Motor neuron (in vitro differentiated cells): ENCODE measurements at regions not wholly inside any gene's neighbourhood (a gene's known extent, or its start where the extent isn't known, plus 50 kb on each side); places are given as distances from the start of the nearest gene placed in this dataset.
"Not testable (repeated sequence)": the region's sequence is repeated elsewhere in the genome, so short reads cannot be mapped to it uniquely, and the experiment has no call there.

ENCODE experiments used
- ATAC-seq, 8 experiments: fragments of 200-7000 bp; cut with Tn5 transposase; replicated peaks in 6 of 8; 2 replicates each; pipeline ENCODE4 v1.8.0; 2021; ENCODE audit warnings: mild to moderate bottlenecking in 8 of 8, moderate library complexity in 8 of 8
- H3K27ac ChIP-seq, 2 donors: fragments of 250-450 bp; sonication (Bioruptor Pico); 2 replicates each; pipeline ENCODE4 v1.9.0; 2021; ENCODE audit warnings: antibody characterized with exemption in 2 of 2, mild to moderate bottlenecking in 2 of 2, moderate library complexity in 1 of 2
- H3K4me1 ChIP-seq, 2 donors: fragments of 250-450 bp; sonication (Bioruptor Pico); replicated peaks in 1 of 2; 2 replicates each; pipeline ENCODE4 v1.6.1; 2021; ENCODE audit warnings: antibody characterized with exemption in 2 of 2, mild to moderate bottlenecking in 2 of 2, moderate library complexity in 1 of 2
- H3K4me3 ChIP-seq, 5 donors: fragments of 250-450 bp; sonication (Bioruptor Pico); 2 replicates each; pipeline ENCODE4 v1.9.0; 2021; ENCODE audit warnings: antibody characterized with exemption in 5 of 5, mild to moderate bottlenecking in 5 of 5, moderate library complexity in 4 of 5
- WGBS, 10 experiments: fragments of 450-650 bp; shearing (Covaris generic); methylation state at CpG; one replicate each; pipeline ENCODE4 v1.0.0; 2022; 5-methylcytosine and 5-hydroxymethylcytosine counted together
- in situ Hi-C, 9 experiments: fragments of 400-800 bp; cut with MboI; loops; one replicate each; pipeline ENCODE4 v1.15.0; 2021; ENCODE audit warnings: low sequenced_read_pairs in 9 of 9, low pct_unique_long_range_greater_than_20kb in 2 of 9; ENCODE audit not compliant: unreplicated experiment in 9 of 9

DNA sequence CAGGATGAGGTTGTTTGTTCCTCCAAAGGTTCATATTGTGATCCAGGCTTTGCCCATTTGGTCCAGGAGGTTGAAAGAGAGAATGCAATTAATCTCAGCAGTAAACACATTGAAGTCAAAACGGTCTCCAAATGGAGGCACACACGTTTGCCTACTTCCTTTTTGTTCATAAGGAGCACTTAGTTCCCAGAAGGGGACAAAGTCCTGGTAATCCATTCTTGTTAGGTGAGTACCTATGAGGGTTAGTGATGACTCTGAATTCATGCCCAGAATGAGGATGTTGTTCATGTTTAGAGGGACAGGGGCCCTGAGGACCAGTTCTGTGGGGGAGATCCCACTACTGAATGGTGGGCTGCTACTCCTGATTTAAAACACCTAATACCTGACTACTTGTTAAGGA lies 177.7 kb downstream of the ALDH1A2 start:
- in situ Hi-C loops = no loop called here
- Histone ChIP-seq H3K4me3 (no peak overlapping the region), H3K27ac (no peak overlapping the region), H3K4me1 (no peaks in the 10 kb centered on the region)
- 0 to 90% (median 52%) methylated on average over 1 to 2 of the region's 2 CpGs; no CpG with 5 or more reads in 4 of the 10 experiments for WGBS, 10 experiments
- ATAC-seq = no peak

- no peak overlapping the region for H3K27ac ChIP-seq
- ATAC-seq = no peak
- in situ Hi-C loops = no loop called here
- 71 to 100% (median 91%) methylated on average over 1 of the region's 1 CpG; no CpG with 5 or more reads in 6 of the 10 experiments for whole genome bisulfite sequencing, 10 experiments
- H3K4me1 ChIP-seq = no peaks in the 10 kb centered on the region
- H3K4me3 ChIP-seq = no peak overlapping the region
Observed at GRCh38 chr15:57890351-57890750, 175.2 kb downstream of the ALDH1A2 start.

DNA sequence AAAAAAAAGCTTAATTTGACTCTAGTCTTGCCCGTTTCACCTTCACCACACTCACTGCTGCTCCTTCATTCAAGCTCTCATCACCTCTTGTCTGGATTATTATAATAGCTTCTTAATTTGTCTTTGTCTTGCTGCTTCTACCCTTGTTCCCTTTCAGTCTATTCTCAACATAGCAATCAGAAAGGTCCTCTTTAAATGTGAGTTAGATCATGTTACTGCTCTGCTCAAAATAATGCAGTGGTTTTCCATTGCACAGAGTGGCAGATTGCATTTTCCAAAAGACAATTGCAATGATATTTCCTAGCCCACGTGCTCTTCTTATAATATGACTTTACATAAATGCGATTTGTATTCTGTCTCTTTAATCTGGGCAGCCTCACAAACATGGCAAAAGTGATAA lies 174.6 kb downstream of the ALDH1A2 start:
- Histone ChIP-seq H3K4me1 (no peaks in the 10 kb centered on the region), H3K4me3 (no peak overlapping the region), H3K27ac (no peak overlapping the region)
- in situ Hi-C loops = no loop called here
- ATAC-seq = no peak
- WGBS, 10 experiments = 30 to 75% (median 49%) methylated on average over 1 to 3 of the region's 3 CpGs; no CpG with 5 or more reads in 2 of the 10 experiments

GRCh38 chr15:57892181-57892580 lies 173.3 kb downstream of the ALDH1A2 start:
- in situ Hi-C loops = no loop called here
- Histone ChIP-seq H3K4me3 (no peak overlapping the region), H3K27ac (no peak overlapping the region), H3K4me1 (no peaks in the 10 kb centered on the region)
- 67 to 83% (median 79%) methylated on average over 1 of the region's 1 CpG; no CpG with 5 or more reads in 7 of the 10 experiments for WGBS, 10 experiments
- no peak for ATAC-seq

DNA sequence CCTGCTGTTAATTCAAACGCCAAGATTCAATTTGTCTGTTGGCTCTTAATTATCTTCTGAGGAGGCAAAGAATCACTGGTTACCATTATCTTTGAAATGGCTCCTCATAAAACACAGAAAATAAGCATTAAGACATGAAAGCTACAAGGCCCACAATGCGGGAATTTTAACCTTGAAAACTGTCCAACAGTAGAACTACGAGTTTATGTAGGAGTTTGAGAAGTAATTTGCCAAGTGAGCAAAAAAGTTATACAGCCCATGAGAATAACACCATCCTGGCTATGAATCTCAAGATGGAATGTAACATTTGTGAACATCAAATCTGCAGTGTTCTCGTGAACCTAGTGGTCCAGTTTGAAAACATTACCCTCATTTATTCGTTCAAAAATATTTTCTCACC lies 172.5 kb downstream of the ALDH1A2 start:
- 15 to 90% (median 74%) methylated on average over 4 to 5 of the region's 5 CpGs; no CpG with 5 or more reads in 1 of the 10 experiments for WGBS, 10 experiments
- in situ Hi-C loops = no loop called here

GRCh38 chr15:57895291-57895690 lies 170.2 kb downstream of the ALDH1A2 start:
- in situ Hi-C loops = no loop called here
- Histone ChIP-seq H3K4me1 (no peaks in the 10 kb centered on the region), H3K4me3 (no peak overlapping the region), H3K27ac (no peak overlapping the region)
- WGBS, 10 experiments = 0 to 100% (median 68%) methylated on average over 1 of the region's 1 CpG; no CpG with 5 or more reads in 2 of the 10 experiments
- no peak for ATAC-seq

More for the DNA sequence above, 172.5 kb downstream of the ALDH1A2 start:
- Histone ChIP-seq H3K4me1 (no peaks in the 10 kb centered on the region), H3K4me3 (no peak overlapping the region), H3K27ac (no peak overlapping the region)
- no peak for ATAC-seq

GRCh38 chr15:57896114-57896513 lies 169.4 kb downstream of the ALDH1A2 start:
- no peak for ATAC-seq
- 60% methylated on average over 1 of the region's 5 CpGs; no CpG with 5 or more reads in 8 of the 10 experiments for WGBS, 10 experiments
- no peak overlapping the region for H3K4me3 ChIP-seq
- in situ Hi-C loops = no loop called here
- H3K4me1 ChIP-seq = no peaks in the 10 kb centered on the region
- H3K27ac ChIP-seq = no peak overlapping the region

- WGBS, 10 experiments = 56 to 100% (median 90%) methylated on average over 1 to 4 of the region's 6 CpGs; no CpG with 5 or more reads in 2 of the 10 experiments
- H3K27ac ChIP-seq, ATAC-seq, in situ Hi-C loops, H3K4me3 ChIP-seq, H3K4me1 ChIP-seq: not testable (repeated sequence)
Observed at GRCh38 chr15:57896899-57897298, 168.6 kb downstream of the ALDH1A2 start.

- H3K4me3 ChIP-seq = no peak overlapping the region
- 61 to 100% (median 97%) methylated on average over 2 to 3 of the region's 3 CpGs; no CpG with 5 or more reads in 1 of the 10 experiments for WGBS, 10 experiments
- ATAC-seq = no peak
- H3K27ac ChIP-seq = no peak overlapping the region
- no peaks in the 10 kb centered on the region for H3K4me1 ChIP-seq
- in situ Hi-C loops = no loop called here
Observed at GRCh38 chr15:57897870-57898269, 167.6 kb downstream of the ALDH1A2 start.

GRCh38 chr15:57902155-57902554 lies 163.4 kb downstream of the ALDH1A2 start:
- no peak for ATAC-seq
- Histone ChIP-seq H3K4me3 (no peak overlapping the region), H3K4me1 (no peaks in the 10 kb centered on the region), H3K27ac (no peak overlapping the region)
- in situ Hi-C loops = no loop called here
- 29 to 100% (median 85%) methylated on average over 1 of the region's 1 CpG; no CpG with 5 or more reads in 2 of the 10 experiments for WGBS, 10 experiments
